ENCODE measurements at regions not wholly inside any gene's neighbourhood (a gene's known extent, or its start where the extent isn't known, plus 50 kb on each side); places are given as distances from the start of the nearest gene placed in this dataset.
"Not testable (repeated sequence)": the region's sequence is repeated elsewhere in the genome, so short reads cannot be mapped to it uniquely, and the experiment has no call there.

DNA sequence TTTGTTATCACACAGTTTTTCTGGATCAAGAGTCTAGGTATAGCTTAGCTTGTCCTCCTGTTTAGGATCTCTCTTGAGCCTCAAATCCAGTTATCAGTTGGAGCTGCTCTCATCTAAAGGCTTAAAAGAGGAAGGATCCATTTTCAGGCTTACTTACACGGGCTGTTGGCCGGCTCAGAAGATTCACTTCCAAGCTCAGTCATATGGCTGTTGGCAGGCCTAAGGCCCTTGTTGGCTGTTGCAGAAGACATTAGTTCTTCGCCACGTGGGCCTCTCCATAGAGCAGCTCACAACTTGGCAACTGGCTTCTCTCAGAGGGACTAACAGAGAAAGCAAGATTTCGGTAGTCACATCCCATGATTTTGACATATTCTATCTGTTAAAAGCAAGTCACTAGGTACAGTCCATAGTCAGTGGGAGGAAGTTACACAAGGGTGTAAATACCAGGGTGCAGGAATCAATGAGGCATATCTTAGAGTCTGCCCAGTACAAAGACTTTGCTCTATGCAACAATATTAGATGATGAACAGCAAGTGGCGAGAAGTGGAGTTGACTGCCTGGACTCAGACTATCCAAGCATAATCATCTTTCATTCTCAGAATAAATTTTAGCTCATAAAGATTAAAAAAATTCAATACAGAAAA is 280.1 kb upstream of the MBL2 start:
- no peak for DNase-seq

DNA sequence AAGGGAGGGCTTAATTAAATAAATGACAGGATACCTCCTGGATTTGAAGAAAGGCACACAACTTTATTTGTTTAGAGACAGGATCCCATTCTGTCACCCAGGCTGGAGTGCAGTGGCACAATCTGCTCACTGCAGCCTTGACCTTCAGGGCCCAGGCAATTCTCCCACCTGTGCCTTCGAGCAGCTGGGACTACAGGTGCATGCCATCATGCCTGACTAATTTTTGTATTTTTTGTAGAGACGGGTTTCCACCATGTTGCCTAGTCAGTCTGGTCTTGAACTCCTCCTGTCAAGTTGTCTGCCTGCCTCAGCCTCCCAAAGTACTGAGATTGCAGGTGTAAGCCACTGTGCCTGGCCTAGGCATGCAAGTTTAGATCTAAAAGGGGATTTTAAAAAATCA is 272.7 kb upstream of the MBL2 start:
- DNase-seq: no peak

DNA sequence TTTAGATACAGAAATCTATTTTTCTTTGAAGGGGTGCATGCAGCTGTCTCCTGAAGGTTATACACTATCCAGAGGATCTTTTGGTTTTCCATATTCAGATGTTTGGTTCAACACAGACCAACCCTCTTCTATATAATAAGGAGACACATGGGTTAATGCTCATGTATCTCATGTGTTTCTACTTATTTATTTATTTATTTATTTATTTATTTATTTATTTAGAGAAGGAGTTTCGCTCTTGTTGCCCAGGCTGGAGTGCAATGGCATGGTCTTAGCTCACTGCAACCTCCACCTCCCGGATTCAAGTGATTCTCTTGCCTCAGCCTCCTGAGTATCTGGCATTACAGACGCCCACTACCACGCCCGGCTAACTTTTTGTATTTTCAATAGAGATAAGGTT is 263.2 kb upstream of the MBL2 start:
- not testable (repeated sequence) for DNase-seq

DNA sequence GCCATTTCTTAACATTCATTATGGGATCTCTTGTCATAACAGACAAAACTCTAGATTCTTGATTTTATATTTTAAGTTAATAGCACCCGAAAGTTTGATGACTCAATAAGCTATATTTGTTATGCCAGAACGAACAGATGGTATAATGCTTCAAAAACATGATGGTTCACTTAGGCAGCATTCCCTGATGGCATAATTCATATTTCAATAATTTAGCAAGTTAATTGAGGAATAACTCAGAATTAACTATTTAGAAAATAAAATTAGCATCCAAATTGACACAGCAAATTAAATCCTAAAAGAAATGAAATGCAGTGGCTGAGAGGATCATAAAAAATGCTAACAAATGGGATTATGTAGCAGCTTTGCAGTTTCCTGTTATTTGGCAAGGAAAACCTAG is 260.8 kb upstream of the MBL2 start:
- DNase-seq: no peak

DNA sequence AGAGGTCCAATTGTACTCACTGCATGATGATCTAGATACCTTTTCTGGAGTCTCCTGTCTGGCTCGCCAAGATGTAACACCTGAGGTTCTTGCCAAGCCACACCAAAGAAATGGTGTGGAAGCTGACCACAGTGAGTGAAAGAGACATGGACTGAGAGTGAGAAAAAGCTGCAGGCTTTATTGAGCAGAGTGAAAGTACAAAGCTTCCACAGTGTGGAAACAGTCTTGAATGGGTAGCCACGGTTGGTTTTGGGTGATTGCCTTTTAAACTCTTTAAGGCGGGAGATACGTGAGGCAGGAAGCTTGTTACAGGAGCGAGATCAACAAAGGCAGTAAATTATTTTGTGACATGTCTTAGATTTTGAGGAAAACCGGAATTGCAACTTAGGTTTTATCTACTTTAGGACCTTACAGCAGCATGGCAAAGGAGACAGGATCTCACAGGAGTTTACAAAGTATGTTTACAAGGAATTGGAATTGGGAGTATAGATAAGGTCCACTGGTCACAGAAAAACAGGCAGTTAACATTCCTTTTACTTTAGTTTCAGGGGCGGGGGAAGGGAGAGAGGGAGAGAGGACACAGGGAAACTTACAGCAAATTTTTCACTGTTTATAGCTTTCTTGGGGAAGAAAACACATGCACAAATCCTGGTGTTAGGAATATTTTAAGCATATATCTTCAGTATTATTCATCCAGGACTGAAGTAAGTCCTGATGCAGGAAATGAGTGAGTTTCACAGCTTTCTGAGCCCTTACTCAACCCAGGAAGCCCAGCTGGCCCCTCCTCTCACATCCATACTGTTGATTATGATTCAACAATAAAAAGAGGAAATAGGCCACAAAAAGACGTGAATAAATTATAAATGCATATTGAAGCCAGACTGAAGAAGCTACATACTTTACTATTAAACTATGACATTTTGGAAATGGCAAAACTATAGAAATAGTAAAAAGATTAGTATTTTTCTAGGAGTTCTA is 257.6 kb upstream of the MBL2 start:
- not testable (repeated sequence) for DNase-seq

DNA sequence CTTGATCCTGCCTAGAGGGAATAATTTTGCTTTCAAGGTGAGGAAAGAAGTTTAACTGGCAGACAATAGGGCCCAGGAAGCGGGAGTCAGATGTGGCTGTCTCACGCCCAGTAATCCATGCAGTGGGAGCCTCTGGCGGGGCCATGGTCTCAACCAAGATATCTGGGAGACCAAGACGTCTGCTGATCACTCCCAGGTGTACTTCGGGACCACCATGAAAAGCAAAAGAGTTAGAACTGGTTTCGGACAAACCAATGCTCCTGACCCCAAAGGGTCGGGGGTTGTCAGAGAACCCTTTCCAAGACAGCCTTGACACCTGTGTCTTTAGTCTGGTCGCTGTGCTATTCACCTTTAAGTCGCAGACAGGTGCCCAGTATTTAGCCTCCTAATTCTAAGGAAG is 256.9 kb upstream of the MBL2 start:
- no peak for DNase-seq

DNA sequence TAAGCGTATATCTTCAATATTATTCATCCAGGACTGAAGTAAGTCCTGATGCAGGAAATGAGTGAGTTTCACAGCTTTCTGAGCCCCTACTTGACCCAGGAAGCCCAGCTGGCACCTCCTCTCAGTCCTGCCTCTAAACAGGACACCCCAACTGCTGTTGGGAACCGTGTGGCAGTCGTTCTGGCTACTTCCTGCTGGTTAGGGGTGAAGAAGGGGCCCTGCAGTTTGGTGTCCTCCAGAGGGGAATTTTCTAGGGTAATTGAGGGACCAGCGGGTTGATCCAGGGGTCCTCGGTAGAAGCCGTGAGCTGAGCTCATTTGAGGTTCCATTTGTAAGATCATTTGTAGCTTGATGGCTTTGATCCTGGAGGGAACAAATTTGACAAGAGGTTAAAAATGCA is 253.2 kb upstream of the MBL2 start:
- DNase-seq: not testable (repeated sequence)

DNA sequence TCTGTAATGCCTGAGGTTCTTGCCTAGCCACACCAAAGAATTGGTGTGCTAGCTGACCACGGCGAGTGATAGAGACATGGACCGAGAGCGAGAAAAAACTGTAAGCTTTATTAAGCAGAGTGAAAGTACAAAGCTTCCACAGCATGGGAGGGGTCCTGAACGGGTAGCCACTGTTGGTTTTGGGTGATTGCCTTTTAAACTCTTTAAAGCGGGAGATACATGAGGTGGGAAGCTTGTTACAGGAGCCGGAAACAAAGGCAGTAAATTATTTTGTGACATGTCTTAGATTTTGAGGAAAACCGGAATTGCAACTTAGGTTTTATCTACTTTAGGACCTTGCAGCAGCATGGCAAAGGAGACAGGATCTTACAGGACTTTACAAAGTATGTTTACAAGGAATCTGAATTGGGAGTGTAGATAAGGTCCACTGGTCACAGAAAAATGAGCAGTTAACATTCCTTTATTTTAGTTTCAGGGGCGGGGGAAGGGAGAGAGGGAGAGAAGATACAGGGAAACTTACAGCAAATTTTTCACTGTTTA is 252.7 kb upstream of the MBL2 start:
- DNase-seq: no peak

DNA sequence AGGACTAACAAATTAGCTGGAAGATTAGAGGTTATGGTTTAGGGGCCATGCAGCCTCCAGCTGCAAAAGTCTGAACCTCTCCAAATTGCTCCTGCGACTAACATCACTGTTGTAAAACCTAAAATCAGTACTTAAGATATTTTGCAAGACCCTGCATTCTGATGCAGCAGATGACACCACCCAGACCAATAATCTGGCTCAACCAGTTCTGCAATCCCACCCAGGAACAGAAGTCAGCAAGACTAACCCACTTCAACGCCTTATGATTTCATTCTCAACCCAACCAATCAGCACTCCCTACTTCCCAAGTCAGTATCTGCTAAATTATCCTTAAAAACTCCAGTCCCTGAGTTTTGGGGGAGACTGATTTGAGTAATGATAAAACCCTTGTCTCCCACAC is 250.8 kb upstream of the MBL2 start:
- DNase-seq: no peak

DNA sequence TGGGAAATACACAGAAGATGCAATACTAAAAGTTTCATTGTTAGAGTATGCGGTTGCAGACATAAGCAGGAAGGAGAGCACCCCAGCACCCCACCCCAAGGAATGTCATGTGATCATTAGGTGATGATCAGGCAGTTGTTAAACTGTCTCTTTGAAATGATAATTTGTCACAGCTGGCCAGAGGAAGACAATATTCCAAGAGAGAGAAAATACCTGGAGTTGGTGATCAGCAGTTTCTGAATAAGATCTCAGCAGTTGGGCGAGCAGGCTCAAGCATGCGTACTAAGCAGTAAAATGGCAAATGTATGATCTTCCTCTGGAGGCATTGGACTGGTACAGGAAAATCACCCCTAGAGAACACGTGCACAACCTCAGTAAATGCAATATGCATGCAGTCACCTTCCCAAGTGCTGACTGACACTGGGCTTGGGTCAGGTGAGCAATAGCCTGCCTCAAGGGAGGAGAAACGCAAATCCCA is 250.1 kb upstream of the MBL2 start:
- no peak for DNase-seq

DNA sequence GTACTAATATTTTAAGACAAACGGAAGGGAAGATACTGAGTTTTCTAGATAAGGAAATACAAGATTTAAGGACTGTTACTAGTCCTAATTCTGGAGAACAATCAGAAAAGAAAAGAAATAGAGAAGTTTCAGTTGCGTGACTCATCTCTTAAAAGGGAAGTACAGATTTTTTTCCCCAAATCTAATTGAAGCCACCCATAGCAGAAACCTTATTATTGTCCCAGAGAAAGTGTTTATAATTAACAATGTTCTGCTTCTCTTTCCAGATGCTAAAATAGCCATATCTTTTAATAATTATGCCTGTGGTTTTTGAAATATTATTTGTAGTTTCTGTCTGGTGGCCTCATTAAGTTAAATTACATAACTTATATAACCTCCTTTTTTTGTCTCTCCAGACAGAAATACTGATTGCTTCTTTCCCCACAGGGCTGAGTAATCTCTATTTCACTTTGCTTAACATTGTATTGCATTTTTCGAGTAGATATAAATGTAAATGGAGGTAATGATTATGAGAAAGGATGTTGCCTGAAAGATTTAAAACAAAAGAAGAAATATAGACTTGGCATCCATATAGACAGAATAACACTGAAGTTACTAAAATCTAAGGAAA is 240.7 kb upstream of the MBL2 start:
- DNase-seq: no peak

DNA sequence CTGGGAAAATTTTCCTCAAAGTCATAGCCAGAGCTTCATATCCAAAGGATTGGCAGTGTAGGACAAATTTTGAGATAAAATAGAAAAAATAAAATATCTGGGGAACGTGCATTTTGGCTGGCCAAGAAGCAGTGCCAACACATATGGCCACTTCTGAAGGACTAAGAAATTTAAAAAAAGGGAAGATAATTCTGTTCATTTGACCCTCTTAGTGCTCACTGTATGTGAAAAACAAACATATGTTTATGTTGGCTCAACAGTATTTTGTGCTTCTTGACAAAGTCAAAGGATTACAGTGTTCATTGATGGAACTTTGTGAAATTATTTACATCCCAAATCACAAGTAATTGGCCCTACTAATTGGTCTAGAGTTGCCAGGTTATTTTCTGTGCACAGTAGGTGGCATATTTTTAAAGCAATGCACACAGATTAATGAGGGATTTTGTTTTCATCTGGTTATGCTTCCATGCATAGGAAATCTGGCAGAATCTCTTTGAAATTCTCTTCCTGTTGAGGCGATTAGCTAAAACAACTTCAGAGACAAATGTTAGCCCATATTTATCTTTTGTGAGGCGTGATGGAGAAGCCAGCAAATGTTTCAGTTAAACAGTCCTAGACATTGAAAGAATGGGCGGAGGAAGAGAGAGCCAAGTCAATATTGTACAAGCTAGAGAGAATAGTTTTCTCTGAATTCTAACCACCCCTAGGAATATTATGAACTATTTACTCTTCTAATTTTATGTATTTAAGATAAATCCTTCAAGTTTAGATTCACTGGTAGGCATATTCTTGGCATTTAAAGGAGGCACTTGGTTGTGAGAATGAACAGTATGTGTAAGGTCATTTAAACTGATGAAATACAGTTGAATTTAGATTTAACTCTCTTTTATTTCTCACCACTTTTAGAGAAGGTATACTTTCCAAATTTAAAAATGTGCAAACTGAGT is 237.7 kb upstream of the MBL2 start:
- no peak for DNase-seq

DNA sequence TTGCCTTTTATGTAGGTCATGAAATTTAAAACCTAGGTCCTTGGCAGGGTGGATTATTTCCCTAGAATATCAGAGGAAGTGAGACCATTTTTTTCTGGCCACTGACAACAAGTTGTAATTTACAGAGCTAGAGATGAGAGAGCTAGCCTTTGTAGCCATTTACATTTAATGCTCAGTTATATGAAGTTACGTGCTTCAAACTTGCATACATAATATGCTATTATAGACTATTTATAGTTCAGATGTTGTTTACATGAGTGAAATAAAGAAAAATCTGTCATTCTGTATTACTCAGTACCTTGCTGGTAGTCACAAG is 234.9 kb upstream of the MBL2 start:
- DNase-seq: no peak

DNA sequence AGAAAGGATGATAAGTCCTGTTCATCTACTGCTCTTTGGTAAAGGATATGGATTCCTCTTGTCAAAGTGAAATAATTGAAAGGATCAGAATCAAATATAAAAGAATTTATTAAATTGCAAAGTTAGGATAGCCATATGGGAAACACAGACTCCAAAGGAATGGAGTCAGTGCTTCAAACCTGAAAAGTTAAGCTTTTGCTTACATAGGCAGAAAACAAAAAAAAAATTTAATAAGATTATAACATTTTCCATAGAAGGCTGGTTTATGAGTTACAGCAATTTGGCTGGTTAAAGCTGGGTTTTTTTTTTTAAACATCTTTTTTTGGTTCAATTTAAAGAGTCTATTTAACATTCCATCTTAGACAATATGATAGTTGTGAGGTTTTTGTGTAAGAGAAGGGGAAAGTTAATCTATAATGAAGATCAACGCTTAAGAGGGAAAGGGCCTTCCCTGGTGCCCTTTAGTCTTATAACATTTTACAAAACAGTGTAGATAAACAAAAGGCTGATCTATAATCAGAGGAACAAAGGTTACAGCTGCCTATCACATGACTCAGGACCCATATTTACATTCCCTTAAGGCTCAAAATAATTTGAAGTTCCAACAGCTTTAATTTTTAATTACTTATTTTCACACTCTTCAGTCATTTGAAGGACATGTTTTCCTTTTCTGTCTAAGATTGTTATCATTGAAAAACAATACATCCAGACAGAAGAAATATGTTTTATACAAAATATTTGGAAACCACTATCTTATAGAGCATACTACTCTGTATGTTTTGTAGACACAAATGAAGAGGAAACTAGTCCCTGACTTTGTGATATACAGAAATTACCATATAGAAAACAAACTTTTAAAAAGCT is 234.3 kb upstream of the MBL2 start:
- no peak for DNase-seq

DNA sequence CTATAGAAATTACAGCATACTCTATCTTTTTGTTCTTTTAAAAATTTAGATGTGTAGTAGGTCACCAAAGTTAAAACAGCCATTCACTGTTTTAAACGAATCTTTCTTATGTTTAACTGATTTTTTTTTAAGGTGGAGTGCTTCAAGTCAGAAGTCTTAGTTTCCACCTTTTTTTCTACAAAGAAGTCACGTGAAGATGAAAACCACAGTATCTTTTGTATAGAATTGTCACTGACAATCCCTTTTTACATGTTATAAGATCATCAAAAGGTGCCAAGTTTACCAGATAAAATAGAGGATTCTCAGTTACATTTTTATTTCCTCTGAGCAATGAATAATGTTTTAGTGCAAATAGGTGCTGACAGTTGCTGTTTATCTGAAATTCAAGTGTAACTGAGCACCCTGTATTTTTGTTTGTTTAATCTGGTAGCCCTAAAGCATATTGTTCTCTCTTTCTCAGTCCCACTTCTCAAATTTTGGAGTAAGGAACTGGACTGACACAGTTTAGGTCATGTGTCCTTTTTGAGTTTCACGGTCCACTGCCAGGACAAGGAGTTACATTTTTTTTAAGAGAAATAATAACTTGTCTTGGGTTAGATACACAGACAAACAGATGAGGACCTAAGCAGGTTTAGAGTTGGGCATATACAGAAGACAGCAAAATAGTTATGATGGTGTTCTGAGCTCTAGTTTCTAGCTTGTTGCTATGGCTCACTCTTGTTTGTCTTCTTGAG is 233.2 kb upstream of the MBL2 start:
- no peak for DNase-seq

DNA sequence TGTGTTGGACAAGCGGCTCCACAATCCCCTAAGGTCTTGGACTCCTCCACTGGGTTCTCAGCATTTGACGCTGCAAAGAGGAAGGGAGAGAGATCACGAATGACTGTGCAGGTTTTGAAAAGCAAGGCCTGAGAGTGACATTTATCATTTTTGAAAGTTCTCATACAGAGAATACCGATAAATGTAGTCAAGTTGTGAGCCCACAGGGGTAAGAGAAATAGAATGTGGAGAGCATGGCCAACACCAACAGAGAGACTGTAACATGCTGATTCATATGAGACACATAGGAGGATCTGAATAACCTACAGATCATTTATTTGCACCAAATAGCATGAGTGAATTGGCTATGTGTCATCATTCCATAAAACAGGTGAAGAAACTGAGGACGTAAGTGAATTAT is 230.5 kb upstream of the MBL2 start:
- DNase-seq: no peak

DNA sequence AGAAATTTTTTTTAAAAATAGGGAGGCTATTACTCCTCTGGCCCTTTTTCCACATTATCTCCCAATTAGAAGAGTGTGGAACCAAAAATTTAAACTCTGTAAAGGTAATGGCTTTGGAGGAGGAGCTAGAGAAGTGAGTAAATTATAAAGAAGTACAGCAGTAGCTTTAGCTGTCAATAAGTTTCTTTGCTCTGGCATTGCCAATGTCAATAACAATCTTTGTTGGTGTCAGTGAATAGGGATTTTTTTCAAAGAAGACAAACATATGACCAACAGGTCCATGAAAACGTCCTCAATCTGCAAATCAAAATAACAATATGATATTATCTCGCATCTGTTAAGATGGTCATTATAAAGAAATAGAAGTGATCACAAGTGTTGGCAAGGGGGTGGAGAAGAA is 227.1 kb upstream of the MBL2 start:
- no peak for DNase-seq

DNA sequence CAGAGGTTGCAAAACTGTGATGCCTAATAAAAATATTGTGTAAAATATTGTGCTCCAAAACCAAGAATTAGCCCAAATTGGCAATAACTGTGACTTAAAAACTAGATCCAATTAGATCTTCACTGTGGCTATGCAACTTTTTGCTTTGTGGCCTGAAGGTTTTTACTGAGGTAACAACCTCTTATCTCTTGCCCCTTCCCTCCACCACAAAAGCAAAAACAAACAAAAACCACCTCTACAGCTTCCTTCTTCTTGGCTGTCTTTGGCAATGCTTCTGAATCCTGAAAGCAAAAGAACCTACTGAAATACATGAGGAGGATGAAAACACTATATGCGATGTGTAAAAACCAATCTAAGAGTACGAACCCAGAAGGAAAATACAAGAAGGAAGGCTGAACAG is 226.7 kb upstream of the MBL2 start:
- no peak for DNase-seq

DNA sequence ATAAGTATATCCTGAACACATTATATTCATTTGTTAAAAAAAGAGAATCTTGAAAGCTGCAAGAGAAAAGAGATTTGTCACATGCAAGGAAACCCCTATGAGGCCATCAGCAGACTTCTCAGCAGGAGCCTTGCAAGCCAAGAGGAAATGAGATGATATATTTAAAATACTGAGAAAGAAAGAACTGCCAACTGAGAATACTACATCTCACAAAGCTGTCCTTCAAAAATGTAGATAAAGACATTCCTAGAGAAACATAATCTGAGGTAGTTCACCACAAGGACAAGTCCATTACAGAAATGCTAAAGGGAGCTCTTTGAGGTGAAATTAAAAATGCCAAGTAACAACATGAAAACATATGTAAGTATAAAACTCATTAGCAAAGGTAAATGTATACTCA is 224.4 kb upstream of the MBL2 start:
- no peak for DNase-seq

DNA sequence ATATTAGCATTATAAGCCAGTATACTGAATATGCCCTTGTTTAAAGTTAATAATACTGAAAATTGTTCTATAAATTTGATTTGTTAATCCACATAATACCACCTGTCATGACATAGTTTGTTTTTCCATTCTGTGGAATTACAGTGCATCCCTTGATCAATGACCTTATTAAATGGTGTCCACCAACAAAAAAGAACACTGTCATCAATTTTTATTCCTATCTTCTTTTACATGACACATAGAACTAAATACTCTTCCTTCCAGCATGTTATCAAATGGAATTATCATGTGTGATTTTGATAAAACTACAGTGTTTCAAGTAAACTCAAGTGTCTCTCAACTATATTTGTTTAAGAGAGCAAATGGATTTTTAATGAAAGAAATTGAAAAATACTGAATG is 221.8 kb upstream of the MBL2 start:
- no peak for DNase-seq

DNA sequence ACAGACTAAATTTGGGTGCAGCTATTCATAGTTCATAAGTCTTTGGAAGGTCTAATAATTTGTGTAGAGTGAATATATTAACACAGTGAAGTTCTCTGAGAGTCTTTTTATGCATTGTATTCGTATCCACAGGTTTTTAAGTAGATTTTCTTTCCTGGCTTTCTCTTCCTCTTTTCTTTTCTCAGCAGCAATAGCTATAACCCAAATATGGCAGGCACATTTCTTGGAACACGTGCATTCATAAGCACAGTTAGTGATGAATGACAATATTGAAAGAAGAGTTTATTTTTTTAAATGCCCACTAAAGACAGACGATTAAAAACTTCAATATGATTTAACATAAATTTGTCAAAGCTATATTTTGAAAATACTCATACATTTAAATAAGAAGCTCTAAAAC is 220.5 kb upstream of the MBL2 start:
- no peak for DNase-seq
